H1 (cell line): ENCODE measurements at regions not wholly inside any gene's neighbourhood (a gene's known extent, or its start where the extent isn't known, plus 50 kb on each side); places are given as distances from the start of the nearest gene placed in this dataset.

Source experiments
- CTCF ChIA-PET: fragments of 300-600 bp; sonication (Branson Sonifier 250); formaldehyde crosslinking; loops from one replicate; lab custom pipeline; 2021; ENCODE audit not compliant: partially characterized antibody; lab: Charles Lee
- POLR2A ChIA-PET: fragments of 300-600 bp; sonication (Branson Sonifier 250); formaldehyde crosslinking; loops from one replicate; lab custom pipeline; 2021; ENCODE audit warnings: inconsistent platforms; ENCODE audit not compliant: partially characterized antibody; lab: Charles Lee
- DNase-seq, 2 experiments: peaks; one replicate each; pipeline versions ENCODE4 v3.0.0 to v3.0.0-alpha.2; 2010 to 2022; ENCODE audit warnings: low spot score in 2 of 2, low read depth in 1 of 2, mixed read lengths in 1 of 2
- FAIRE-seq: peaks from 2 replicates; lab custom pipeline; 2011; peaks lifted over from hg19 to GRCh38; lab: Jason Lieb, UNC
- H2AFZ ChIP-seq: 2 replicates; pipeline ENCODE4 v1.8.1; 2012; ENCODE audit warnings: low read length, inconsistent platforms
- H2AK5ac ChIP-seq: 2 replicates; pipeline ENCODE4 v1.6.1; 2013; ENCODE audit warnings: low read depth, low read length
- H2BK120ac ChIP-seq: replicated peaks from 2 replicates; pipeline ENCODE3; 2013; ENCODE audit warnings: low read depth, low read length, inconsistent platforms
- H2BK12ac ChIP-seq: 2 replicates; pipeline ENCODE4 v1.6.1; 2013; ENCODE audit warnings: low read depth, low read length
- H2BK15ac ChIP-seq: 2 replicates; pipeline ENCODE4 v1.6.1; 2013; ENCODE audit warnings: low read length
- H2BK20ac ChIP-seq: 2 replicates; pipeline ENCODE4 v1.6.1; 2013; ENCODE audit warnings: low read length
- H2BK5ac ChIP-seq: 2 replicates; pipeline ENCODE4 v1.6.1; 2013; ENCODE audit warnings: low read depth, low read length
- H3K14ac ChIP-seq: 2 replicates; pipeline ENCODE4 v1.6.1; 2013; ENCODE audit warnings: inconsistent platforms; ENCODE audit not compliant: insufficient read length
- H3K18ac ChIP-seq: 2 replicates; pipeline ENCODE4 v1.6.1; 2013; ENCODE audit warnings: low read length; ENCODE audit errors: extremely low read depth
- H3K23ac ChIP-seq: 2 replicates; pipeline ENCODE4 v1.6.1; 2013; ENCODE audit warnings: inconsistent platforms; ENCODE audit not compliant: insufficient read length
- H3K23me2 ChIP-seq: 2 replicates; pipeline ENCODE4 v1.6.1; 2013; ENCODE audit warnings: low read depth, low read length
- H3K27ac ChIP-seq: 2 replicates; pipeline ENCODE4 v1.6.1; 2011; ENCODE audit warnings: low read depth, low read length, inconsistent platforms
- H3K27me3 ChIP-seq, 4 experiments: replicated peaks in 1 of 4; 1 replicate in 1 of 4; 2 replicates in 3 of 4; pipeline versions ENCODE4 v1.6.1 to v1.8.1; 2011 to 2013; ENCODE audit warnings: low read length in 3 of 4, mild to moderate bottlenecking in 3 of 4, inconsistent platforms in 2 of 4, mixed read lengths in 2 of 4, moderate library complexity in 1 of 4; ENCODE audit not compliant: control insufficient read depth in 3 of 4, insufficient read depth in 3 of 4; ENCODE audit errors: extremely low read depth in 1 of 4
- H3K36me3 ChIP-seq, 4 experiments: 2 replicates each; pipeline versions ENCODE4 v1.6.1 to v1.8.1; 2011 to 2013; ENCODE audit warnings: mild to moderate bottlenecking in 4 of 4, low read length in 3 of 4, moderate library complexity in 2 of 4, control low read depth in 1 of 4, inconsistent platforms in 1 of 4; ENCODE audit not compliant: insufficient read depth in 4 of 4, control insufficient read depth in 2 of 4
- H3K4ac ChIP-seq: replicated peaks from 2 replicates; pipeline ENCODE3; 2013; ENCODE audit warnings: low read length, low read depth, mixed read lengths, inconsistent platforms; ENCODE audit not compliant: insufficient read length
- H3K4me1 ChIP-seq, 4 experiments: replicated peaks in 1 of 4; 1 replicate in 1 of 4; 2 replicates in 3 of 4; pipeline versions ENCODE4 v1.6.1 to v1.8.1; 2011 to 2013; ENCODE audit warnings: low read length in 3 of 4, inconsistent platforms in 2 of 4, mixed read lengths in 1 of 4; ENCODE audit not compliant: insufficient read depth in 4 of 4, control insufficient read depth in 3 of 4
- H3K4me2 ChIP-seq, 2 experiments: 2 replicates each; pipeline versions ENCODE4 v1.6.1 to v1.8.1; 2011 to 2013; ENCODE audit warnings: low read depth in 2 of 2, low read length in 2 of 2, control low read depth in 1 of 2, inconsistent platforms in 1 of 2, mild to moderate bottlenecking in 1 of 2; ENCODE audit not compliant: insufficient read depth in 1 of 2
- H3K4me3 ChIP-seq, 4 experiments: fragments of 200-600, 300-600 bp in 1 of 4; sonication (generic), shearing (Covaris generic), sonication (Bioruptor Twin) in 1 of 4; 2 replicates each; pipeline versions ENCODE4 v1.5.1 to v1.8.1; 2011 to 2016; ENCODE audit warnings: low read length in 4 of 4, low read depth in 3 of 4, control low read depth in 2 of 4, inconsistent platforms in 2 of 4, mild to moderate bottlenecking in 2 of 4, mixed read lengths in 1 of 4, moderate library complexity in 1 of 4; ENCODE audit not compliant: insufficient read depth in 2 of 4; ENCODE audit errors: extremely low read depth in 1 of 4
- H3K56ac ChIP-seq: replicated peaks from 2 replicates; pipeline ENCODE3; 2013; ENCODE audit warnings: low read depth, mild to moderate bottlenecking, mixed read lengths, low read length, inconsistent platforms; ENCODE audit not compliant: insufficient read length
- H3K79me1 ChIP-seq: 2 replicates; pipeline ENCODE4 v1.6.1; 2013; ENCODE audit warnings: low read depth, low read length, control low read depth
- H3K79me2 ChIP-seq, 2 experiments: 2 replicates each; pipeline versions ENCODE4 v1.6.1 to v1.8.1; 2012 to 2013; ENCODE audit warnings: low read length in 2 of 2, mild to moderate bottlenecking in 2 of 2, inconsistent platforms in 1 of 2; ENCODE audit not compliant: insufficient read depth in 2 of 2, control insufficient read depth in 1 of 2
- H3K9ac ChIP-seq, 4 experiments: replicated peaks in 1 of 4; 1 replicate in 1 of 4; 2 replicates in 3 of 4; pipeline versions ENCODE4 v1.6.1 to v1.8.1; 2011 to 2013; ENCODE audit warnings: low read depth in 3 of 4, low read length in 3 of 4, control low read depth in 2 of 4, mild to moderate bottlenecking in 2 of 4, moderate library complexity in 2 of 4, inconsistent platforms in 1 of 4; ENCODE audit errors: extremely low read depth in 1 of 4
- H3K9me3 ChIP-seq, 2 experiments: 2 replicates each; pipeline versions ENCODE4 v1.6.1 to v1.8.1; 2012 to 2013; ENCODE audit warnings: mild to moderate bottlenecking in 2 of 2, moderate library complexity in 2 of 2, control low read depth in 1 of 2, inconsistent platforms in 1 of 2, low read depth in 1 of 2, low read length in 1 of 2, mixed read lengths in 1 of 2; ENCODE audit not compliant: insufficient read depth in 2 of 2
- H4K20me1 ChIP-seq, 2 experiments: replicated peaks in 1 of 2; 2 replicates each; pipeline versions ENCODE3 to v1.8.1; 2011 to 2013; ENCODE audit warnings: inconsistent platforms in 2 of 2, low read length in 2 of 2, mild to moderate bottlenecking in 1 of 2; ENCODE audit not compliant: insufficient read depth in 2 of 2, control insufficient read depth in 1 of 2
- H4K5ac ChIP-seq: 2 replicates; pipeline ENCODE4 v1.6.1; 2013; ENCODE audit warnings: low read length, low read depth, mixed read lengths, inconsistent platforms; ENCODE audit not compliant: insufficient read length
- H4K8ac ChIP-seq: 2 replicates; pipeline ENCODE4 v1.8.0; 2013; ENCODE audit warnings: mild to moderate bottlenecking, moderate library complexity, low read length, inconsistent platforms; ENCODE audit not compliant: insufficient read depth; ENCODE audit errors: extremely low read depth
- H4K91ac ChIP-seq: replicated peaks from 2 replicates; pipeline ENCODE3; 2013; ENCODE audit warnings: low read length, mixed read lengths, inconsistent platforms; ENCODE audit not compliant: insufficient read length
- ATF3 ChIP-seq: IDR thresholded peaks from 2 replicates; pipeline ENCODE4 v1.6.1; 2011; ENCODE audit warnings: low read depth, mild to moderate bottlenecking, low read length; ENCODE audit not compliant: insufficient read depth
- CBX5 ChIP-seq: fragments of 300-800, 300-1000 bp; sonication (generic); IDR thresholded peaks from 2 replicates; pipeline ENCODE4 v1.7.1; 2016; ENCODE audit warnings: antibody characterized with exemption, low read length, low read depth
- EGR1 ChIP-seq: IDR thresholded peaks from 2 replicates; pipeline ENCODE4 v1.6.1; 2011; ENCODE audit warnings: low read depth, low read length, borderline replicate concordance
- GABPA ChIP-seq: IDR thresholded peaks from 2 replicates; pipeline ENCODE4 v1.6.1; 2011; ENCODE audit warnings: mild to moderate bottlenecking, low read length, moderate library complexity, borderline replicate concordance; ENCODE audit not compliant: insufficient read depth
- MAFK ChIP-seq: IDR thresholded peaks from 2 replicates; pipeline ENCODE4 v1.6.1; 2012; ENCODE audit warnings: low read depth, mild to moderate bottlenecking, improper control_type of control experiment, low read length
- PHF8 ChIP-seq: fragments of 200-600 bp; sonication (generic); conservative IDR thresholded peaks from 2 replicates; pipeline ENCODE4 v1.7.1; 2012; ENCODE audit warnings: low read depth, mild to moderate bottlenecking, inconsistent platforms, low read length, moderate library complexity
- SP4 ChIP-seq: IDR thresholded peaks from 2 replicates; pipeline ENCODE4 v1.6.1; 2012; ENCODE audit warnings: low read length, inconsistent platforms
- TBP ChIP-seq: IDR thresholded peaks from 2 replicates; pipeline ENCODE4 v1.6.1; 2011; ENCODE audit warnings: low read depth, low read length, improper control_type of control experiment
- TCF12 ChIP-seq: IDR thresholded peaks from 2 replicates; pipeline ENCODE4 v1.6.1; 2011; ENCODE audit warnings: low read depth, mild to moderate bottlenecking, low read length
- whole genome bisulfite sequencing, 2 experiments: shearing (Covaris generic) in 1 of 2; methylation state at CpG; one replicate each; pipeline versions ENCODE4 v1.1.6 to v1.1.7; 2013 to 2015; ENCODE audit warnings: low lambda C conversion rate in 2 of 2, mixed read lengths in 2 of 2, inconsistent platforms in 1 of 2, low coverage in 1 of 2, missing lambda C conversion rate in 1 of 2; ENCODE audit not compliant: insufficient replicate concordance in 2 of 2, insufficient coverage in 1 of 2, insufficient read length in 1 of 2; ENCODE audit errors: extremely low coverage in 1 of 2, missing lambda C conversion rate in 1 of 2; 5-methylcytosine and 5-hydroxymethylcytosine counted together

DNA sequence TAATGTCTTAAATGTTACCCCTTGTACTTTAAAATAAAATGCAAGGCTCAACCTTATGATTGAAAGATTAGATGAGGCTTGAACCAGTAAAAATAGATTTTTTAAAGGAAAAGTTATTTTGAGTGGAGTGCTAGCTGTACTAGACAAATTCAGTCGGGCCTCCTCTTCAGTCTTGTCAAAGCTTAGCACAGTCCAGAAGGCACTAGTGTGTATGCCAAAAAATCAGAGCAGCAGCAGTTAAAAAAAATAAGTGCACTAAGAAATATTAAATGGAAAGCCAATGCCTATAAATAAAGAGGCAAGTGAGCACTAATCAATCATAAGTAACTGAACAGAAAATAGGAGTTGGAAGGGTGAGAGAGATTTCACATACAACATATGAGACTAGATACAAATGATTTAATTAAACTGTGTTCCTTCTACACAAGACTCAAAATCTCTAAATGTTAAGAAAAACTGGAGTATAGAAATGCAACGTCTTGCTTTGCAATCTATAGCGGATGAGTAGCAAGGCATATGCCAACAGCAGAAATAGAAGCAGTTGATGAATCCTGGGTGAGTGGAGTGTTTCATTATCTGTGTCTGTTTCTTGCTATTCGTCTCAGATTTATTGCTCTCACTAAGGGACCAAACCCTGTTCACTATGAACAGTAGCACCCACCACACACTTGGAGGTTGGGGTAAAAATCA lies 172.1 kb downstream of the ETNK1 start:
- Histone ChIP-seq H3K4me3 (no peak overlapping the region), H3K23ac (no peak overlapping the region), H3K4ac (no peak overlapping the region), H3K79me2 (no peaks in the 10 kb centered on the region), H2BK12ac (no peak overlapping the region), H4K8ac (no peak overlapping the region), H3K18ac (no peak overlapping the region), H4K20me1 (no peaks in the 10 kb centered on the region), H2BK15ac (no peak overlapping the region), H3K27me3 (peaks cover 0 to 1% (median 0%) of the 10 kb centered on the region in 4 experiments; a peak in 1 of 7 replicates), H3K56ac (no peak overlapping the region), H3K27ac (no peak overlapping the region), H3K79me1 (no peaks in the 10 kb centered on the region), H2AK5ac (no peak overlapping the region), H4K91ac (no peak overlapping the region), H3K14ac (no peak overlapping the region), H4K5ac (no peak overlapping the region), H3K4me1 (peaks cover 0 to 5% (median 0%) of the 10 kb centered on the region in 4 experiments; a peak in 1 of 7 replicates), H3K9me3 (no peaks in the 10 kb centered on the region), H2BK20ac (no peak overlapping the region), H2BK5ac (no peak overlapping the region), H3K36me3 (no peaks in the 10 kb centered on the region), H3K23me2 (no peaks in the 10 kb centered on the region), H3K9ac (no peak overlapping the region), H2AFZ (no peak overlapping the region), H2BK120ac (no peak overlapping the region), H3K4me2 (no peak overlapping the region)
- FAIRE-seq (no peak), DNase-seq (no peak)
- CTCF ChIA-PET: interaction anchor here (1.4 to 1.6 kb wide), 2 partner anchors 25 to 257 kb away, joined by 3 read pairs; no protein-coding TSS in a partner anchor
- POLR2A ChIA-PET: no interaction called here
- 87% methylated on average over 4 of the region's 4 CpGs; no CpG with 5 or more reads in 1 of the 2 experiments for WGBS, 2 experiments
- TF ChIP-seq TCF12 (no peak), GABPA (no peak), EGR1 (no peak), TBP (no peak), MAFK (no peak), PHF8 (no peak), SP4 (no peak), CBX5 (no peak), ATF3 (no peak)
